T47D (cell line): ENCODE measurements at regions not wholly inside any gene's neighbourhood (a gene's known extent, or its start where the extent isn't known, plus 50 kb on each side); places are given as distances from the start of the nearest gene placed in this dataset.

Experiments
- DNase-seq, 2 experiments: peaks; one replicate each; pipeline versions ENCODE4 v3.0.0 to v3.0.0-alpha.2; 2011 to 2012; ENCODE audit warnings: low read depth in 1 of 2, low spot score in 1 of 2
- JUND ChIP-seq: IDR thresholded peaks from 2 replicates; pipeline ENCODE4 v1.6.1; 2012; ENCODE audit warnings: low read depth
- in situ Hi-C: cut with HindIII; loops from 2 replicates; pipeline ENCODE4 v1.10.0; 2016; ENCODE audit warnings: low sequenced_read_pairs, low pct_unique_long_range_greater_than_20kb

- TF ChIP-seq JUND = no peak
- in situ Hi-C loops = no loop called here
- DNase-seq = no peak
Measured at GRCh38 chrX:125952973-125953372, 213.1 kb downstream of the DCAF12L2 start.

GRCh38 chrX:125953814-125954213, 212.3 kb downstream of the DCAF12L2 start:
- no peak for DNase-seq
- in situ Hi-C loops = no loop called here
- no peak for TF ChIP-seq JUND

- in situ Hi-C loops = no loop called here
- TF ChIP-seq JUND = no peak
- no peak for DNase-seq
Measured at GRCh38 chrX:125954236-125954635, 211.9 kb downstream of the DCAF12L2 start.

GRCh38 chrX:125977851-125978250, 188.2 kb downstream of the DCAF12L2 start:
- DNase-seq = peak in 1 of 2 experiments; percentile 0
- no peak for TF ChIP-seq JUND
- in situ Hi-C loops = no loop called here

- in situ Hi-C loops = no loop called here
- DNase-seq = peak in 1 of 2 experiments; percentile 52
- TF ChIP-seq JUND = no peak
Measured at GRCh38 chrX:125998432-125998831, 167.7 kb downstream of the DCAF12L2 start.

GRCh38 chrX:126027229-126027628, 138.9 kb downstream of the DCAF12L2 start:
- in situ Hi-C loops = no loop called here
- no peak for TF ChIP-seq JUND
- DNase-seq = peak in 1 of 2 experiments; percentile 9

- in situ Hi-C loops = no loop called here
- TF ChIP-seq JUND = no peak
- no peak for DNase-seq
Measured at GRCh38 chrX:126030021-126030420, 136.1 kb downstream of the DCAF12L2 start.

GRCh38 chrX:126063984-126064383, 102.1 kb downstream of the DCAF12L2 start:
- TF ChIP-seq JUND = no peak
- in situ Hi-C loops = no loop called here
- DNase-seq = no peak

- no peak for TF ChIP-seq JUND
- no peak for DNase-seq
- in situ Hi-C loops = no loop called here
Measured at GRCh38 chrX:126064901-126065541, 101.1 kb downstream of the DCAF12L2 start.

GRCh38 chrX:126065901-126066660, 100.0 kb downstream of the DCAF12L2 start:
- no peak for DNase-seq
- in situ Hi-C loops = no loop called here
- TF ChIP-seq JUND = no peak
